ENCODE measurements at regions not wholly inside any gene's neighbourhood (a gene's known extent, or its start where the extent isn't known, plus 50 kb on each side); places are given as distances from the start of the nearest gene placed in this dataset.

DNA sequence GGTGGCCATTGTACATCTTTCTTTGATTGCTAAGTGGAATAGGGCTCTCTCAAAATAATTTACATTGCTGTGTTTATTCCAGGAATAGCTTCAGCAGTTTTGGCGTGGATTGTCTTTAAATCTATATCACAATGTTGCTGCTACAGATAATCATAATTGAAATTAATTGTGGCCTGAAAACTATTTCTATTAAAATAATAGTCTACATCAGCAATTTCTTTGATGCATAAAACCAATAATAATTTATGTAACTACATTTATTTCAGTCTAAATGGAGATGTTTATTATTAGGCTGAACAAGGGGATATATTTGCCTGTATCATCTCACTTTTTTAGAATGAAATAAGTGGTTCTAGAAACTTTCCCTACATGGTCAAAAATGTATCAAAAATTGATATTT, 456.0 kb upstream of the CTNND2 start:
- Histone ChIP-seq H3K27ac (no peak overlapping the region), H3K4me1 (no peaks in the 10 kb centered on the region), H3K4me3 (no peak overlapping the region), H3K27me3 (no peaks in the 10 kb centered on the region), H3K9me3 (no peaks in the 10 kb centered on the region), H3K36me3 (no peaks in the 10 kb centered on the region)
- WGBS, 2 donors, result 88 to 91% methylated on average over 1 of the region's 1 CpG
- no peak for DNase-seq
- intact Hi-C loops (cut with DNase I), result no loop called here
- TF ChIP-seq EP300 (IDR thresholded peaks at IDR 0.05) (no peak), CTCF (IDR thresholded peaks at IDR 0.05) (no peak), POLR2AphosphoS5 (IDR thresholded peaks at IDR 0.05) (no peak), POLR2A (IDR thresholded peaks at IDR 0.05) (no peak)

GRCh38 chr5:12358371-12359090, 454.3 kb upstream of the CTNND2 start:
- no peaks in the 10 kb centered on the region for H3K4me1 ChIP-seq
- H3K4me3 ChIP-seq, result no peak overlapping the region
- DNase-seq, result no peak
- WGBS, 2 donors, result 61 to 64% methylated on average over 6 of the region's 6 CpGs
- H3K27ac ChIP-seq, result no peak overlapping the region
- no peaks in the 10 kb centered on the region for H3K36me3 ChIP-seq
- no peaks in the 10 kb centered on the region for H3K27me3 ChIP-seq
- no peak for TF ChIP-seq POLR2AphosphoS5 (IDR thresholded peaks at IDR 0.05)
- TF ChIP-seq POLR2A (IDR thresholded peaks at IDR 0.05), result no peak
- intact Hi-C loops (cut with DNase I), result no loop called here
- H3K9me3 ChIP-seq, result no peaks in the 10 kb centered on the region

DNA sequence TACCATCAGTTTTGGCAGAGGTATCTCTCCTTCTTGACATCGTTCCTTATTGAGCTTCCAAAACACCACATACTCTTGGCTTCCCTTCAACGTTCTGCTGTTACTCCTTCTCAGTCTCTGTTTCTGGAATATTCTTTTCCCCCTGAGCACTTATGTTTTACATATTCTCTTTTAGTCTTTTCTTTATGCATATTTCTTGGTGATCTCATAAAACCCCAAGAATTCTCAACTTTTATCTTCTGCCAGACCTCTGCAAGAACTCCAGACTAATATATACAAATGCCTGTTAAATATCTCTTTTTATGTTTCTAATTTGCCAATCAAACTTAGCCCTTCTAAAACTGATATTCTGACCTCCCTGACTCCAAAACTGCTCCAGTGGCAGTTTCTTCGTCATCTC, 453.4 kb upstream of the CTNND2 start:
- no peak for DNase-seq
- intact Hi-C loops (cut with DNase I), result no loop called here
- TF ChIP-seq POLR2A (IDR thresholded peaks at IDR 0.05) (no peak), POLR2AphosphoS5 (IDR thresholded peaks at IDR 0.05) (no peak), CTCF (IDR thresholded peaks at IDR 0.05) (no peak), EP300 (IDR thresholded peaks at IDR 0.05) (no peak)
- no peak overlapping the region for H3K27ac ChIP-seq
- H3K36me3 ChIP-seq, result no peaks in the 10 kb centered on the region
- H3K4me3 ChIP-seq, result no peak overlapping the region
- H3K27me3 ChIP-seq, result no peaks in the 10 kb centered on the region
- no peaks in the 10 kb centered on the region for H3K9me3 ChIP-seq
- WGBS, 2 donors, result 68 to 76% methylated on average over 3 of the region's 3 CpGs
- no peaks in the 10 kb centered on the region for H3K4me1 ChIP-seq

DNA sequence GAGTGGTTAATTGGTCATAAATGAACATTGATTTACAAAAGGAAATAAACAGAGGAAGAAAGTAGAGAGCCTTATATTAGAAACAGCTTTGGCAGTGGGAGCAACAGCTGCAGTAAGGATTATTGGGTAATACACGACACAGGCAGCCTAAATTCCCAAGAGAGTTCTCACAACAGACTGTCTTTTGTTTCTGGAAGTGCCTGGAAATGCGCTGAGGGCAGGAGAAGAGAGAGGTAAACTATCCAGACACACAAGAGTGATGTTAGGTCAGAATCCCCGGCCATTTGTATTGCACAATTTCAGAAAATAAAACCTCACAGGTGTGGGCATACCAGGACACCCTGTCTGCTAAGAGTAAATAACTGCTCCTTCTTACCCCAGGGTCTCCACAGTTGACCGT, 450.4 kb upstream of the CTNND2 start:
- H3K27me3 ChIP-seq, result no peaks in the 10 kb centered on the region
- no peaks in the 10 kb centered on the region for H3K9me3 ChIP-seq
- TF ChIP-seq POLR2A (IDR thresholded peaks at IDR 0.05) (no peak), EP300 (IDR thresholded peaks at IDR 0.05) (no peak), CTCF (IDR thresholded peaks at IDR 0.05) (no peak), POLR2AphosphoS5 (IDR thresholded peaks at IDR 0.05) (no peak)
- intact Hi-C loops (cut with DNase I), result no loop called here
- DNase-seq, result no peak
- H3K4me1 ChIP-seq, result no peaks in the 10 kb centered on the region
- H3K27ac ChIP-seq, result no peak overlapping the region
- no peak overlapping the region for H3K4me3 ChIP-seq
- WGBS, 2 donors, result 58 to 69% methylated on average over 4 of the region's 4 CpGs
- no peaks in the 10 kb centered on the region for H3K36me3 ChIP-seq

DNA sequence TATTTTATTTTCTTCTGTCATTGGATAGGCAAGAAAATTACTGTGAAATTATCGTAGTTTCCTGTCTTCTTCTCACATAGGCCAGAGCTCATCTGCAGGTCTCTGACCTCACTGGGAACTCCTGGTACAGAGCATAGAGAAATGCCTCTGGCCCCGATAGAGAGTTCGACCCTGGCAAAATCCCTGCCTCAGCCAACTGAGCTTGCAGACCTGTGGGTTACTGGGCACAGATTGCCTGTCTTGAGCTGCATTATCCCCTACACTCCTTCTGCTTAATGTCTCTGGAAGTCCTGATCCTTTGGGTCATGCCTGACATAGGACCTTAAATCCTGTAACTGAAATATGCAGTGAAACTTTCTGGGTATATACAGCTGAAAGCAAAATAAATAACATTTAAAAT, 439.3 kb upstream of the CTNND2 start:
- H3K9me3 ChIP-seq, result no peaks in the 10 kb centered on the region
- no peak for DNase-seq
- H3K4me3 ChIP-seq, result no peak overlapping the region
- no peaks in the 10 kb centered on the region for H3K4me1 ChIP-seq
- intact Hi-C loops (cut with DNase I), result no loop called here
- no peak overlapping the region for H3K27ac ChIP-seq
- 80 to 86% methylated on average over 3 of the region's 3 CpGs for WGBS, 2 donors
- TF ChIP-seq CTCF (IDR thresholded peaks at IDR 0.05) (no peak), EP300 (IDR thresholded peaks at IDR 0.05) (no peak), POLR2A (IDR thresholded peaks at IDR 0.05) (no peak), POLR2AphosphoS5 (IDR thresholded peaks at IDR 0.05) (no peak)
- H3K36me3 ChIP-seq, result no peaks in the 10 kb centered on the region
- H3K27me3 ChIP-seq, result no peaks in the 10 kb centered on the region

All from sigmoid colon (tissue), 6 donors.